Activated CD8-positive, alpha-beta T cell treated with anti-CD3 and anti-CD28 coated beads, Interleukin-2, amount 10 ng/mL, durations not matched to agents 7 days and 5 days (primary cell): ENCODE measurements at regions not wholly inside any gene's neighbourhood (a gene's known extent, or its start where the extent isn't known, plus 50 kb on each side); places are given as distances from the start of the nearest gene placed in this dataset.

ENCODE experiments used
- ATAC-seq: fragments of 150-1000 bp; cut with Tn5 transposase; one replicate; pipeline ENCODE4 v1.10.0; 2021; ENCODE audit warnings: moderate library complexity
- CTCF ChIA-PET: fragments of 350-600 bp; sonication (Branson Sonifier 250); formaldehyde crosslinking; loops from one replicate; lab custom pipeline; 2021; ENCODE audit warnings: antibody characterized with exemption; lab: Charles Lee
- POLR2A ChIA-PET: fragments of 350-600 bp; sonication (Branson Sonifier 250); formaldehyde crosslinking; loops from one replicate; lab custom pipeline; 2021; ENCODE audit warnings: antibody characterized with exemption; lab: Charles Lee
- DNase-seq: peaks from one replicate; pipeline ENCODE4 v3.0.0-alpha.2; 2020
- H3K27ac Mint-ChIP-seq: one replicate; pipeline ENCODE4 v1.8.0; 2021; ENCODE audit warnings: mild to moderate bottlenecking, mixed read lengths
- H3K27me3 Mint-ChIP-seq: one replicate; pipeline ENCODE4 v1.8.0; 2021; ENCODE audit warnings: low read depth, mixed read lengths
- H3K36me3 Mint-ChIP-seq: one replicate; pipeline ENCODE4 v1.8.0; 2021; ENCODE audit warnings: low read depth, mixed read lengths
- H3K4me1 Mint-ChIP-seq: one replicate; pipeline ENCODE4 v1.8.0; 2021; ENCODE audit warnings: low read depth, mixed read lengths
- H3K4me3 Mint-ChIP-seq: one replicate; pipeline ENCODE4 v1.8.0; 2021; ENCODE audit warnings: mild to moderate bottlenecking, mixed read lengths
- H3K9me3 Mint-ChIP-seq: one replicate; pipeline ENCODE4 v1.8.0; 2022; ENCODE audit warnings: mixed read lengths; ENCODE audit not compliant: insufficient read depth

DNA sequence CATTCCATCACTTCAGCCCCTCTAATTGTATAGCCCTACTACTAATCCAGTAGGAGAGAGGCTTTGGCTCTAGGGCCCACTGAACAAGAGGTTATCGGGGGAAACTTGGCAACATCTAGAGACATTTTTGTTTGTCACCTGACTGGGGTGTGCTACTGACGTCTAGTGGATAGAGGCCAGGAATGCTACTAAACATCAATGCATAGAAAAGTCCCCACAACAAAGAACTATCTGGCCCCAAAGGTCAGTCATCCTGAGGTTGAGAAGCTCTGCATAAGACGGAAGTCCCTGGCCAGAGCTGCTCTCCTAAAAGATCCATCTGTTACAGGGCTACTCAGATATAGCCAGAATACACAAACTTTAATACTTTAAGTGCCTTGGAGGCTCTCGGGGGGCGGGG, 570.6 kb upstream of the KLF4 start:
- Mint-ChIP-seq H3K4me1 (no peaks in the 10 kb centered on the region), H3K27ac (no peak overlapping the region), H3K4me3 (no peak overlapping the region), H3K27me3 (no peaks in the 10 kb centered on the region), H3K9me3 (peaks cover 5% of the 10 kb centered on the region), H3K36me3 (no peaks in the 10 kb centered on the region)
- ChIA-PET CTCF (no interaction called here), POLR2A (no interaction called here)
- DNase-seq (no peak), ATAC-seq (no peak)

DNA sequence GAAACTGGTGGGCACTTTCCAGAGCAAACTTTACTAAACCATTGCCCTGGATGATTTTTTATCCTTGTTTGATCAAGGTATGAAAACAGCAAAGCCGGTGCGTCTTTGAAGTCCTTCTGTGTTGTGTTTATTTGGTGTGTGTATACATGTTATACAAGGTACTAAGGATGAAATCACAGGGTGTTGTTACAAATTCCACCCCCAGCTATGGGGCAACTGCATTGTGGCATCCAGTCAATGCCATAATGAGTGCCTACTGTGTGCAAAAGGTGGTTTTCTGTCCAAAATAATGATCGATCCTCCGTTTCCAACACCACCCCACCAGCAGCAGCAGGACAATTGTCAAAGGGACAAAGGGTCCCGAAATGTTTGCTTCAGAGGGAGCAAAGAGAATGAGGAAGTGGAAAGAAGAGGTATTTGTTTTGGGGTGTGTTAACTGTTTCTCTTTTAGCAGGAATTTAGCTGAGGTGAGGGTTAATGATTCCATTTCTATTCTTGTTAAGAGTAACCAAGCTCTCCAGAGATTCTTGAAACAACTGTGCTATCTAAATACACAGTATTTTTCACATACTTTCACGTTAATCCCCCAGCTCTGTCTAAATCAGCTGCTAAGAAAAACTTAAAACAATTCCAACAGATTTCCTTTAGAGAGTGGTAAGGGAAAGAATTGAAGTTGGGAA, 568.7 kb upstream of the KLF4 start:
- POLR2A ChIA-PET, result interaction anchor here (0.7 kb wide), 1 partner anchor 727 kb away, joined by 4 read pairs; no protein-coding TSS in a partner anchor

DNA sequence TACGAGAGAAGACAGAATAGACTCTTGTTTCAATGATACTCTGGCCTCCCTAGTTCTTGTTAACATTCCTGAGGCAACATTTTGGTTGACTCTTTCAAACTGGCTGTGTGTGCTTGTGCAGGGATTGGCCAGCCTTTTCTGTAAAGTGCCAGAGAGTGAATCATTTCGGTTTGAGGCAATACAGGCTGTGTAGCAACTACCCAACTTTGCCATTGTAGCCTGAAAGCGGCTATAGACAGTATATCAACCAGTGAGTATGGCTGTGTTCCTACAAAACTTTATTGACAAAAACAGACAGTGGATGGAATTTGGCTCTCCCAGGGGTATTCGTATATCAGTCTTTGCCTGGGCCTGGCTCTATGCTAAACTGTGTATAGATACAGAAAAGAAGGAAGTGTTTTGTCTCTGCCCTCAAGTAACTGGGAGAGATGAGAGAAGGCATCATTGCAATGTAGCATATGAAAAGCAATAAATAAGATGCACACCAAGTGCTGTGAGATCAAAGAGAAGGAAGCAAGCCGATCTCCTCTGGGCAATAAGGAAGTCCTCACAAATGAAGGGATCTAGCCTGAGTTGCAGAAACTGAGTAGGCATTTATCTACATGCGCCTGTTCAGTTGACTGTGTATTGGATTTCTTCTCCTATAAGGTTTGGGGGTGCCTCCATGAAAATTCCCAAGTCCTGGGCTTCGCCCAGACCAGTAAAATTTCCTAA, 568.0 kb upstream of the KLF4 start:
- DNase-seq, result no peak
- ATAC-seq, result no peak
- Mint-ChIP-seq H3K27me3 (no peaks in the 10 kb centered on the region), H3K4me3 (no peak overlapping the region), H3K36me3 (no peaks in the 10 kb centered on the region), H3K27ac (no peak overlapping the region), H3K9me3 (no peaks in the 10 kb centered on the region), H3K4me1 (no peaks in the 10 kb centered on the region)
- CTCF ChIA-PET, result no interaction called here
- POLR2A ChIA-PET, result no interaction called here

More for the DNA sequence above, 568.7 kb upstream of the KLF4 start:
- CTCF ChIA-PET, result no interaction called here
- DNase-seq (no peak), ATAC-seq (no peak)
- Mint-ChIP-seq H3K27me3 (no peaks in the 10 kb centered on the region), H3K9me3 (no peaks in the 10 kb centered on the region), H3K36me3 (no peaks in the 10 kb centered on the region), H3K4me3 (no peak overlapping the region), H3K4me1 (no peaks in the 10 kb centered on the region), H3K27ac (no peak overlapping the region)

DNA sequence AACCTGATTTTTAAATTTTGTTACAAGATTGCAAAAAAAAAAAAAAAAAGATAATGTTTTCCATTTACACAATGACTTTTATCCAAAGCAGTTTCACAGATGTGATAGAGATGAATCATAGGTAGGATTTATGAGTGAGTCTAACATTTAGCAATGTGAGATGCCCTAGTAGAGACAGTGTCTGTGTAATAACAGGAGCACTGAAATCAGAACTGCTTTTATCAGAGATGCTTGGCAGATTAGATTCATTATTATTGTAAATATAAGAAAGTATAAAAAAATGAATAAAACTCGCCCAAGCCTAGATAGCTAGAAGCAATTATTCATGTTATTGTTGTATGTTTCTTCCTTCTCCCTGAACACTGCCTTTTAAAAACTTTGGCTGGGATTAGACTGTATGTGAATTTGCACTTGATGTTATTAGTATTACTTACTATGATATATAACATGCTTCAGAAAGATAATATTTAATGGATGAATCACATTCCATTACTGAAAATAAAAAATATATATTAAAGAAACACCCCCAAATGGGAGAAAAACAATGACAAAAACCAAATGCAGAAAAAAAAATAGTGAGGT, 567.3 kb upstream of the KLF4 start:
- no peaks in the 10 kb centered on the region for H3K4me1 Mint-ChIP-seq
- ChIA-PET POLR2A (no interaction called here), CTCF (no interaction called here)
- no peaks in the 10 kb centered on the region for H3K27me3 Mint-ChIP-seq
- ATAC-seq (no peak), DNase-seq (no peak)
- H3K4me3 Mint-ChIP-seq, result no peak overlapping the region
- no peaks in the 10 kb centered on the region for H3K9me3 Mint-ChIP-seq
- no peak overlapping the region for H3K27ac Mint-ChIP-seq
- no peaks in the 10 kb centered on the region for H3K36me3 Mint-ChIP-seq

DNA sequence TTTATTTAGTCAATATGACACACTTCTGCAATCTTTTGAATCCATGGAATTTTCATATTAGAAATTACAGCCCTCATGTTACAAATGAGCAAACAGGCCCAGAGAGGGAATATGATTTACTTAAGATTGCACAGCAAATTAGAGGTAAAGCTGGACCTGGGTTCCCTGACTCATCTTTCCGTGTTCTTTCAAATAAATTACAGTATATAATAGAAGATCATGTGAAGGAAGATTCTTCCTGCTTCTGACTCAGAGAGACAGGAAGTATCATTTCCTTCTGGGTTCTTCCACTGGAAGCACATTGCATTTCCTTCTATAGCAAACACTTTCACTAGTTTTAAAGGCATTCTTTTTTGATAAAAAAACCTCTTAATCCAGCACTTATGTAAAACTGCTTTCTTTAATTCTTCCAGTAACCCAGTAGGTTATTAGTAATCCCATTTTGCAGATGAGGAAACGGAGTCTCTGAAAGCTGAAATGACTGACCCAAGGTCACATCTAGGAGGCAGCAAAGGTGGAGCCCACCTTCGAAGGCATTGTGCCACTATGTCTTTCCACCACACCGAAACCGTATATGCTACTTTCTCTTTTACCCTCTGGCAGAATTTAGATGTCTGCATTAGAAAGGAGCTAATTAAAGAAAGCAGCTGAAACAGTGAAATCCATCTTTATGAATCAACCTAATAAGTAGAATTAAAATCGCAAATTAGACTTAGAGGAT, 566.7 kb upstream of the KLF4 start:
- H3K27ac Mint-ChIP-seq, result no peak overlapping the region
- DNase-seq (no peak), ATAC-seq (no peak)
- no peak overlapping the region for H3K4me3 Mint-ChIP-seq
- no peaks in the 10 kb centered on the region for H3K36me3 Mint-ChIP-seq
- ChIA-PET CTCF (no interaction called here), POLR2A (no interaction called here)
- H3K4me1 Mint-ChIP-seq, result no peaks in the 10 kb centered on the region
- H3K9me3 Mint-ChIP-seq, result no peaks in the 10 kb centered on the region
- H3K27me3 Mint-ChIP-seq, result no peaks in the 10 kb centered on the region

DNA sequence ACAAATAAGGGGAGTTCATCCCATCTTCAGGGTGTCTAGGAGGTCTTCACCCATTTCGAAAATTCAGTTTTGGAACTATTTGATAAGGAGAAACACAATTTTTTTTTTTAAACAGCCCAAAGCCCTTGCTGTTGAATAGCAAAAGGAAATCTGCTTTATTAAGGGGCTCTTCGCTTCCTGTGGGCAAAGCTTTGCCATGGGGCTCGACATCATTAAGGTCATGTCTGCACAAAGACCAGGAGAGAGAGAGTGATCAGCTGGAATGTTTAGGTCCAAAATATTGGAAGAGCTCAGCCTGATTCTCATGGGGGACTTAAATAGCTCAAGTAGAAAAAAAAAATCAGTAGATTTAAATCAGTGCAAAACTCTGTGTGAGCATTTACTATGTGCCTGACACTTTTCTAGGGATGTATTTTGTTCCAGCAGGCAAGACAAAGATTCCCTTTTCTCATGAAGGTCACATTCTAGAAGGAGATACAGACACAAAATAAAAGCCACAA, 564.6 kb upstream of the KLF4 start:
- CTCF ChIA-PET, result no interaction called here
- Mint-ChIP-seq H3K4me1 (no peaks in the 10 kb centered on the region), H3K4me3 (no peak overlapping the region), H3K27me3 (no peaks in the 10 kb centered on the region), H3K36me3 (no peaks in the 10 kb centered on the region), H3K27ac (no peak overlapping the region), H3K9me3 (no peaks in the 10 kb centered on the region)
- POLR2A ChIA-PET, result no interaction called here
- DNase-seq (no peak), ATAC-seq (no peak)

DNA sequence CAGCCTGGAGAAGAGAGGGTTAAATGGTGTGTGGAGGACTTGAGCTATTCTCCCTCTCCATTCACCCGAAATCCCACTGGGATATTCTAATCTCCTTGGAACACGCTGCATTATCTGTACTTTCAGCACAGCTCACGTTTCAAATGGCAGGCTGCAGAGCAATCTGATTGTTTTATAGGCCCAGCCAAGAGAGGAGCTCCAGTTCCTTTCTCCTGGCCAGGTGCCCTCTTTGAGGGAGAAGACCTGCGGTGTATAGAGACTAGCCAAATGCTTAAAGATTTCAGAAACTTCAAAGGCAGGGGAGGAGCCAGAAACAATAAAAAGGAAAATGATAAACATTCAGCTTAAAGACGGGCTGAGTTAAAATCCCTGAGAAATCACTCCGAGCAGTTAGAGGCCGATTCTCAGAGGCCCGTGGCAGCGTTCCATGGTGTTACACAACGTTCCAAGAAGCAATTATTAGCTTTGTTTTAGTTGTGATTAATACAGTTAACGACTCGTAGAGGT, 564.0 kb upstream of the KLF4 start:
- no peaks in the 10 kb centered on the region for H3K9me3 Mint-ChIP-seq
- POLR2A ChIA-PET, result no interaction called here
- H3K27ac Mint-ChIP-seq, result no peak overlapping the region
- CTCF ChIA-PET, result no interaction called here
- H3K36me3 Mint-ChIP-seq, result no peaks in the 10 kb centered on the region
- no peak overlapping the region for H3K4me3 Mint-ChIP-seq
- no peaks in the 10 kb centered on the region for H3K27me3 Mint-ChIP-seq
- no peaks in the 10 kb centered on the region for H3K4me1 Mint-ChIP-seq
- DNase-seq (no peak), ATAC-seq (no peak)

DNA sequence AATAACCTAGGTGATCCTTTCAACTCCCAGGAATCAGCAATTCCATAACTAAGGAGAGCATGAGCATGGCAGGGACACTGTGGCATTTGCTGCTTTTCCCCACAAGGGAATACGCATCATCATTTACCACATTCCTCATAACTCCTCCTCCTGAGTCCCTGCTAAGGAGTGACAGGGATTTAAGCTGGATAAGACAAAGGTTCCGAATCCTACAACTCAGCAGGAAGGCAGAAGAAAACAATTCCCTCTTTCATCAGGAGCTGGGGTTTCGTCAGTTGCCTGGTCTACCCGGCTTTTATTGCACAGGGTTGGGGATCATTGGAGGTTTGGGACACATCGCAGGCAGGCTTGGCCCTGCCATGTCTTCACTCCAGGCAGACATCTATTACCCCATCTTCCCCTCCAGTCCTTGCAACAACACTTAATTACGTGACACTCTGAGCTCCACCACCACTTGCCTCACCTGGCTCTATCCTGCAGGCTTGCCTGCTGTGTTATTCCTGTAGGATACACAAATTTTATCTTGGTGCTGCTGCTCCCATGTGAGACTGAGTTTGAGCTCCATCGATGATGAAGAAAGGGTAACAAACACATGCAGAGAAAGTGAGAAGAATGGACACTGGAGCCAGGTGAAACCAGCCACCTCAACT, 563.0 kb upstream of the KLF4 start:
- CTCF ChIA-PET, result no interaction called here
- ATAC-seq, result no peak
- no peak for DNase-seq
- H3K36me3 Mint-ChIP-seq, result no peaks in the 10 kb centered on the region
- H3K27ac Mint-ChIP-seq, result no peak overlapping the region
- no peaks in the 10 kb centered on the region for H3K27me3 Mint-ChIP-seq
- H3K9me3 Mint-ChIP-seq, result no peaks in the 10 kb centered on the region
- H3K4me3 Mint-ChIP-seq, result no peak overlapping the region
- H3K4me1 Mint-ChIP-seq, result no peaks in the 10 kb centered on the region
- POLR2A ChIA-PET, result interaction anchor here (0.6 kb wide), 1 partner anchor 297 kb away, joined by 3 read pairs; no protein-coding TSS in a partner anchor

DNA sequence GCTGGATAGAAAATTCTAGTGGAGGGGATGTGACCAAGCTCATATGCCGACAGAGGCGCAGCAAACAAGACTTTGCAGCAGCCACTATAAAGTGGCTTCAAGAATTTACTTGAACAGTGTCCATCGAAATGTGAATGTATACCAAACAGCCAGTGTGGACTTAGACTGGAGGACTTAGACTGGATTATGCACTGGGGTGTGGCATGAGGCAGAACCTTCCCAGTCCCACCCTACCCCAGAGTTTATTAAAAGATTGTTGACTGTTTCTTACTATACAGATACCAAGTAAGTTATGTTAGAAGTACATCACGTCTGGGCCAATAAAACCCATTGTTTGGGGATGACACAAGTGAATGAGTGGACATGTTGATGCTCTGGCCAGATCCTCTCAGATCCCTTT, 561.3 kb upstream of the KLF4 start:
- Mint-ChIP-seq H3K4me1 (no peaks in the 10 kb centered on the region), H3K9me3 (no peaks in the 10 kb centered on the region), H3K36me3 (no peaks in the 10 kb centered on the region), H3K27me3 (no peaks in the 10 kb centered on the region), H3K27ac (no peak overlapping the region), H3K4me3 (no peak overlapping the region)
- ATAC-seq, result no peak
- ChIA-PET CTCF (no interaction called here), POLR2A (no interaction called here)
- DNase-seq, result no peak

DNA sequence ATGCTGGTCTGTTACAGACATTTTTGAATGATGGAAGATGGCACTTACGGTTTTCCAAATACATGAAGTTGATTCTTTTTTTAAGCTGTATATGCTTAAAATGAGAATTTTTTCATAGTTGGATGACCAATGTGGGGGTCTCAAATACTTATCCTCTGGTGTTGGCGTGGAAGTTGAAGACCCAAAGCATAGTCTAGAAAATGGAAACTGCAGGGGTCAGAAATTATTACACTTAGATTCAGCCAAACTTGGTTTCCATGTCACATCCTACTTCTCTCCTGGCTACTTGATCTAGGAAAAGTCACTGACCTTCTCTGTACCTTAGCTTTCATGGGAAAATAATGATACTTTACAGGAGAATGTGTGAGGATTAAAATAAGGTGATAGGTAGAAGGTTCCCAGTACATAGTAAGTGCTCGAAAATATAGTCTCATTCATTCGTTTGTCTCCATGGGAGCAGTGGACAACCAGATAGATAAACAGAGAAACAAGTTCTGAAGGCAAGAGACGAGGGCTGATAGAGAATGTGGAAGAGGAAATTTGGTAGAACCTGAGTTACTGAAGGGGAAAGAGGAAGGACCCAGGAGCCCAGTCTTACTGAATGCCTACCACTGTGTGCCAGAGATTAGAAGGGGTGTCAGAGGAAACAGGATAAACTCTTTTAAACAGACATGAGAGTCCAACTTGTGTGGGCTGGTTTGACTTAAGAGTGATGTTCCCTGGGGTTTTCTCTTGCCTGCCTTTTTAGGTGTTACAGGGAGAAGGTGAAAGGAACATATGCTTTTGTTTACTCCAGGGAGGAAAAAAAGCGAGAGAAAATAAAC, 560.3 kb upstream of the KLF4 start:
- ATAC-seq, result no peak
- no peaks in the 10 kb centered on the region for H3K9me3 Mint-ChIP-seq
- H3K4me3 Mint-ChIP-seq, result no peak overlapping the region
- ChIA-PET CTCF (no interaction called here), POLR2A (no interaction called here)
- no peaks in the 10 kb centered on the region for H3K4me1 Mint-ChIP-seq
- DNase-seq, result no peak
- no peak overlapping the region for H3K27ac Mint-ChIP-seq
- no peaks in the 10 kb centered on the region for H3K27me3 Mint-ChIP-seq
- H3K36me3 Mint-ChIP-seq, result no peaks in the 10 kb centered on the region
